ENCODE measurements at regions not wholly inside any gene's neighbourhood (a gene's known extent, or its start where the extent isn't known, plus 50 kb on each side); places are given as distances from the start of the nearest gene placed in this dataset.
"Not testable (repeated sequence)": the region's sequence is repeated elsewhere in the genome, so short reads cannot be mapped to it uniquely, and the experiment has no call there.

DNA sequence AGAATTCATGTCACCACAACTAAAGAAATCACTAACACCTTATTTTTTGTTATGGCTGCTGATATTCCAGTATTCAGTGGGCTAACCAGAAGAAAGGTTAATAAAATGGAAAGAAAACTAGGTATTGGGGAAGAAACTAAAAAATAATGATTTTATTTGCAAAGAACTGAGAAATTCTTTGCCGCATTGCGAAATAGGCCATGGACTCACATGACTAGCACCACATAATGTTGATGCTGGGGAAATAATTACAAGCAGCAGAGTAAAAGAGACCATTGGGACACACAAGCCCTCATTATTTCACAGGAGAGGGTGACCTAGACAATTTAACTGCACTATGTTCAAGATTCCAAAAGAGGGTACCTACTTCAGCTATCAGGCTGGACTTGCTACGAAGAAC lies 1411.5 kb downstream of the SLITRK5 start:
- no peak for DNase-seq
- in situ Hi-C loops (cut with HindIII; ENCODE audit: low pct_ligation_motif_present, low pct_unique_long_range_greater_than_20kb, low sequenced_read_pairs), result no loop called here

- in situ Hi-C loops (cut with HindIII; ENCODE audit: low pct_ligation_motif_present, low pct_unique_long_range_greater_than_20kb, low sequenced_read_pairs), result not testable (repeated sequence)
Observed at GRCh38 chr13:89088107-89088506, 1416.9 kb downstream of the SLITRK5 start.

GRCh38 chr13:89097994-89098393 lies 1426.8 kb downstream of the SLITRK5 start:
- DNase-seq, result no peak
- in situ Hi-C loops (cut with HindIII; ENCODE audit: low pct_ligation_motif_present, low pct_unique_long_range_greater_than_20kb, low sequenced_read_pairs), result no loop called here

More at GRCh38 chr13:89088107-89088506, 1416.9 kb downstream of the SLITRK5 start:
- DNase-seq, result not testable (repeated sequence)

- DNase-seq, result no peak
- in situ Hi-C loops (cut with HindIII; ENCODE audit: low pct_ligation_motif_present, low pct_unique_long_range_greater_than_20kb, low sequenced_read_pairs), result no loop called here
Observed at GRCh38 chr13:89113744-89114143, 1442.6 kb downstream of the SLITRK5 start.

DNA sequence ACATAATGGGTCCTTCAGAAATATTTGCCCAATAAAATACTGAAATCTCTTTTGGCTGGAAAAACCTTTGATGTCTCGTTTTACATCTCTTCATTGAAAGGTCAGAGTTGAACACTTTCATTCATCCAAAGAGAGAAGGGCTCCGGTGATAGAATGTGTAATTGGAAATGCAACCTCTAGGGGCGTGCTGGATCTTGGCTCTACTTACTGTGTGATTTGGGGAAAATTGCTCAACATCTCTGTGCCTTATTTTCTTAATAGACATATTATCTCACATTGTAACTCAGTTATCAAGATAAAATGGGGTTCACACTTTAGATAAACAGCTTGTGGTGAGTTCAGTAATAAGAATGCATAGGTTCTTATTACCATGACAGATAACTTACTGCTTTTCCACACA lies 1444.1 kb downstream of the SLITRK5 start:
- in situ Hi-C loops (cut with HindIII; ENCODE audit: low pct_ligation_motif_present, low pct_unique_long_range_greater_than_20kb, low sequenced_read_pairs), result no loop called here
- DNase-seq, result no peak

GRCh38 chr13:89136678-89137077 lies 1465.5 kb downstream of the SLITRK5 start:
- in situ Hi-C loops (cut with HindIII; ENCODE audit: low pct_ligation_motif_present, low pct_unique_long_range_greater_than_20kb, low sequenced_read_pairs), result no loop called here
- no peak for DNase-seq

DNA sequence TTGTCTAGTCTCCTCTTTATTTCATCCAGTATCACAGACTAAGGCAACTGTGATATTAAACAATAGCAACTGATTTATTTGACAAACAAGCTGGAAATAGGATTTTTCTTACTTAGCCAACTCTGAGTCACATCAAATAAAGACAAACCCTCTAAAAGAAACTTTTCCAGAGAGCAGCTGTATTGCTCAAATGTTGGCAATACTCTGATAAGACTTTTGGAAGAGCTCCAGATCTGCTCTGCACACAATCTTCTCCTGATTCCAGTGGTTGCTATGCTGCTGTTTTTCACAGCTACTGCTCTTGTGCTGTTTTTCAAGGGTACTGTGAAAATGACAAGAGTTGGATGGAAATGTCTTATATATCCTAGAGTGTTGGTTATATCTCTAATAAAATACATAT lies 1479.2 kb downstream of the SLITRK5 start:
- no peak for DNase-seq
- in situ Hi-C loops (cut with HindIII; ENCODE audit: low pct_ligation_motif_present, low pct_unique_long_range_greater_than_20kb, low sequenced_read_pairs), result no loop called here

DNA sequence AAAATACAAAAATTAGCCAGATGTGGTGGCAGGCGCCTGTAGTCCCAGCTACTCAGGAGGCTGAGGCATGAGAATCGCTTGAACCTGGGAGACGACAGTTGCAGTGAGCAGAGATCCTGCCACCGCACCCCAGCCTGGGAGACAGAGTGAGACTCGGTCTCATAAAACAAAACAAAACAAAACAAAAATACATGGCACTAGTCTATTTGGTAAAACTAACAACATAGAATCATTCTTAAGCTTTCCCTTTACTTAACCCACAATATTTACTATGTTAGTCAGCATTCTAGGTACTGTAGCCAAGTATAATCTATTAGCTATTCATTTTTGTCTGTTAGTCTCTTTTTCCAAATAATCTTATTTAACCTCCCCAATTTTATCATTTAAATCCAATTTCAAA lies 1482.8 kb downstream of the SLITRK5 start:
- DNase-seq, result no peak
- in situ Hi-C loops (cut with HindIII; ENCODE audit: low pct_ligation_motif_present, low pct_unique_long_range_greater_than_20kb, low sequenced_read_pairs), result no loop called here

DNA sequence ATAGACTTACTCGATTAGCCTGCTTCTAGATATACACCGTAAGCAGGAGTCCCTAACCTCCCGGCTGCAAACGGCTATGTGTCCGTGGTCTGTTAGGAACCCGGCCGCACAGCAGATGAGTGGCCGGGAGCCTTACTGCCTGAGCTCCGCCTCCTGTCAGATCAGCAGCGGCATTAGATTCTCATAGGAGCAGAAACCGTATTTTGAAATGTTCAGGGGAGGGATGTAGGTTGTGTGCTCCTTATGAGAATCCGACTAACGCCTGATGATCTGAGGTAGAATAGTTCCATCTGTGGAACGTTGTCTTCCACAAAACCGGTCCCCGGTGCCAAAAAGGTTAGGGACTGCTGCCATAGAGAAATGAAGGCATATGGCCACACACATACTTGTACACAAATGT lies 1491.9 kb downstream of the SLITRK5 start:
- in situ Hi-C loops (cut with HindIII; ENCODE audit: low pct_ligation_motif_present, low pct_unique_long_range_greater_than_20kb, low sequenced_read_pairs), result no loop called here
- DNase-seq, result no peak

DNA sequence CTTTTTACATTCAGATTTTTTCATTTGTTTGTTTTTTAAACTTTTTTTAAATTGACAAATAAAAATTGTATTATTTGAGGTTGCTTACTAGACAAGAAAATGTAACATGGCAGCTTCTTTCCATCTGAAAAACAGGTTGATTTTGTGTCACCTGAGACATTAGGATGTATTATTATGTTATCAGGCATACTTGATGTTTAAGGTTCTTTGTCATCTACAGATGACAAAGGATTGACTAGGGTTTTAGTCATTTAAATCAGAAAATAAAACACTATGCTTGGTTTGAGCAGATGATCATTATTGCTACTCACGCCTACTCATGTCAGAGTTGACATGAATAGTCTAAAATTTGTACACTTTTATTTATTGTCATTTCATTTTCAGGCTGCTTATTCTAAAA lies 1494.5 kb downstream of the SLITRK5 start:
- no peak for DNase-seq
- in situ Hi-C loops (cut with HindIII; ENCODE audit: low pct_ligation_motif_present, low pct_unique_long_range_greater_than_20kb, low sequenced_read_pairs), result no loop called here

DNA sequence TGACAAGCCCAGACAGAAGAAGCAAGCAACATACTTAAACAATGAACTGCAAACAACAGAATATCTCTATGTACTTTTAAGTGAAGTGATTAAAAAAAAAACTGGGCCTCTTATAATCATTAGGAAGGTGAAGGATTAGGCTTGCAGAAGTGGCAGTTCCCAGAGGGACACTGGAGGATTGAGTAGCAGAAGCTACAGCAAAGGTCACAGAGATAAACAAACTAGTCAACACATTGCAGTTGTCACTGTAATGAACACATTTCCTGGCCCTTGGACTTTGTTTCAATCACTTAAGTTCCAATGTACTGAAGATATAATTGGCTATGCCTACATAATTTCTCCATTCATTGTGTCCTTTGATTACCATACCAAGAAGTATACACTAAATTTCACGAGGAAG lies 1498.8 kb downstream of the SLITRK5 start:
- DNase-seq, result no peak
- in situ Hi-C loops (cut with HindIII; ENCODE audit: low pct_ligation_motif_present, low pct_unique_long_range_greater_than_20kb, low sequenced_read_pairs), result no loop called here

- no peak for DNase-seq
- in situ Hi-C loops (cut with HindIII; ENCODE audit: low pct_ligation_motif_present, low pct_unique_long_range_greater_than_20kb, low sequenced_read_pairs), result no loop called here
Observed at GRCh38 chr13:89181041-89181440, 1509.9 kb downstream of the SLITRK5 start.

DNA sequence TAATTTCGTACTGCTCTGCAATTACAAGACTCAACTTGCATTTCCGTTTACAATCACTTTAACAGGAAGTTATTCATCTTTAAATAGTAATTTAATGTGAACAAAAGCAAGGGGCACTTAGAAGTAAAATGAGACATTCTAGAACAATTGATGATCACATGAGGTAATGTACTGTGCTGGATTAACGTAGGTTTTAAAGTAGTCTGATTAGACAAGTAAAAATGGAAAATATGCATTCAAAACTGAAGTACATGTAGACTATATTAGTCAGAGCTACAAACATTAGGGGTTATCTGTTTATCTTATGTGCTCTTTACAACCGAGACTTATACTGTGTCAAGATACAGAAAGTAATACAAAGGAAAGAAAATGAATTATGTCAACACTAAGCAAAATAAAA lies 1528.0 kb downstream of the SLITRK5 start:
- in situ Hi-C loops (cut with HindIII; ENCODE audit: low pct_ligation_motif_present, low pct_unique_long_range_greater_than_20kb, low sequenced_read_pairs), result no loop called here

DNA sequence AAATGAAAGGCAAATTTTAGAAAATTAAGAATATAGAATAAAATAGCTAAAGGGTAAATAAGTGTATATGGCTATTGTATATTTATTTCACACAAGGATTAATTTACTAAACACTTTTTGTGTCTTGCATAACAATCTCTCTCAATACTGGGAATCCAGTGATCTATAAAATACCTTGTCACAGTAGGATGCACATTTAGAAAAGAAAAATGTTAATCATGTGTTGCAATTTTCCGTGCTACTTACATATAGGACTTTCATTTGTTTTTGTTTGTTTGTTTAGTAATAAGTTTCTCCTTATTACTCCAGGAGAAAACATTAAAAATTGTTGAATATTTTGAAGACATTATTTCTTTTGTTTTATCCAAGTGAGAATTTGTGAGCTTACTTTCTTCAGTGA lies 1533.3 kb downstream of the SLITRK5 start:
- DNase-seq, result no peak
- in situ Hi-C loops (cut with HindIII; ENCODE audit: low pct_ligation_motif_present, low pct_unique_long_range_greater_than_20kb, low sequenced_read_pairs), result no loop called here

More for the DNA sequence above, 1528.0 kb downstream of the SLITRK5 start:
- no peak for DNase-seq

GRCh38 chr13:89205856-89206520 lies 1534.8 kb downstream of the SLITRK5 start:
- in situ Hi-C loops (cut with HindIII; ENCODE audit: low pct_ligation_motif_present, low pct_unique_long_range_greater_than_20kb, low sequenced_read_pairs), result no loop called here
- no peak for DNase-seq

- in situ Hi-C loops (cut with HindIII; ENCODE audit: low pct_ligation_motif_present, low pct_unique_long_range_greater_than_20kb, low sequenced_read_pairs), result no loop called here
- no peak for DNase-seq
Observed at GRCh38 chr13:89212186-89212585, 1541.0 kb downstream of the SLITRK5 start.

DNA sequence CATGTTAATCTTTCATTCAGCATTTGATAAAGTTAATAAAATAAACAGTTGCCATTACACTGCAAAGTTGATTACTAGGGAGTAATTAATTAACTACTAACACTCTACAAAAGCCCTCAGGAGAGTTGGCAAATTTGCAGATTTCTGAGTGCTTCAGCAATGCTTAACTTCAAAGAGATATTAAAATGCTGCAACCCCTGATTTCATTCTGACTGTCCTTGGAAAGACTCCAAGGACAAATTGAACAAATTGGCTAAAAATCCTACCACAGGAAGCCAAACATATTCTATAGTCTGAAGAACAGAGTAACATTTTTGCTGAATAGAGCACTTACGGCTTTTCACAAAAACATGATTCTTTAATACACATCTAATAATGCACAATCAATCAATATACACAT lies 1543.0 kb downstream of the SLITRK5 start:
- DNase-seq, result no peak
- in situ Hi-C loops (cut with HindIII; ENCODE audit: low pct_ligation_motif_present, low pct_unique_long_range_greater_than_20kb, low sequenced_read_pairs), result no loop called here

GRCh38 chr13:89215319-89215718 lies 1544.1 kb downstream of the SLITRK5 start:
- in situ Hi-C loops (cut with HindIII; ENCODE audit: low pct_ligation_motif_present, low pct_unique_long_range_greater_than_20kb, low sequenced_read_pairs); DNase-seq: not testable (repeated sequence)

DNA sequence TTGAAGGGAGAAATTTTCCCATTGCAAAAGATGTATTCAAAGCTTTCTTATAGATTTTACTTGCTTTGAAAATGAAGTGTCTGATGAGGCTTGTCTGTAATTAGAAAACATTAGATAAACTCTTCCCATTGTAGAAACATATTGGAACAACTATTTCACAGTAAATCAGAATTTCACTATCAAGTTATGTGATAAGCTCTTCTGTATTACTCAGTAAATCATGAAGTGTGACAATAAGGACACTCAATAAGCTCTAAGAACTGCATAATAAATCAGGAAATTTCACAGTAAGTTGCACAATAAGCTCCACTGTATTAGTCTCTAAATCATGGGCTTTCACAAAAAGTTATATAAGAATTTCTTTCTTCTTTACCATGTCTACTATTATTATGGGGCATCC lies 1546.6 kb downstream of the SLITRK5 start:
- no peak for DNase-seq
- in situ Hi-C loops (cut with HindIII; ENCODE audit: low pct_ligation_motif_present, low pct_unique_long_range_greater_than_20kb, low sequenced_read_pairs), result no loop called here

GRCh38 chr13:89221557-89222158 lies 1550.5 kb downstream of the SLITRK5 start:
- in situ Hi-C loops (cut with HindIII; ENCODE audit: low pct_ligation_motif_present, low pct_unique_long_range_greater_than_20kb, low sequenced_read_pairs), result no loop called here

More at GRCh38 chr13:89221557-89222158, 1550.5 kb downstream of the SLITRK5 start:
- DNase-seq, result no peak
